ENCODE measurements at regions not wholly inside any gene's neighbourhood (a gene's known extent, or its start where the extent isn't known, plus 50 kb on each side); places are given as distances from the start of the nearest gene placed in this dataset.
A peak's percentile ranks its signal among the peaks of the same experiment; 100 is the strongest.

DNA sequence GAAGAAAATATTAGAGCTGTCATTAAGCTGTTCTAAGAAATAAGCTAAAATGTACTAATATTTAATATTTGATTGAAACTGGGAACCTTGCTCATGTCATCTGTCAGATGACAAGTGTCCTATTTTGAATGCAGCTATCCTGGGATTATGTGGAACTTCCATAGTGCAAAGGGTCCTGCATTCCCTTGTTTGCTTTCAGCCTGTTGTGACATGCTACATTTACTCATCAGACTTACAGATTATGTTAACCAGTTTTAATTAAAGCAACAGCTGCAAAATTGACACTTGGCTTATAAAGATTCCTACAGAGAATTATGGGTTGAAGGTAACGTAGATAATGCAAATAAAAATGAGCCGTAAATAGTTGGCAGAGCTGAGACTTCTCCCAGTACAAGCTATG, 458.4 kb upstream of the RGS6 start:
- DNase-seq = no peak

DNA sequence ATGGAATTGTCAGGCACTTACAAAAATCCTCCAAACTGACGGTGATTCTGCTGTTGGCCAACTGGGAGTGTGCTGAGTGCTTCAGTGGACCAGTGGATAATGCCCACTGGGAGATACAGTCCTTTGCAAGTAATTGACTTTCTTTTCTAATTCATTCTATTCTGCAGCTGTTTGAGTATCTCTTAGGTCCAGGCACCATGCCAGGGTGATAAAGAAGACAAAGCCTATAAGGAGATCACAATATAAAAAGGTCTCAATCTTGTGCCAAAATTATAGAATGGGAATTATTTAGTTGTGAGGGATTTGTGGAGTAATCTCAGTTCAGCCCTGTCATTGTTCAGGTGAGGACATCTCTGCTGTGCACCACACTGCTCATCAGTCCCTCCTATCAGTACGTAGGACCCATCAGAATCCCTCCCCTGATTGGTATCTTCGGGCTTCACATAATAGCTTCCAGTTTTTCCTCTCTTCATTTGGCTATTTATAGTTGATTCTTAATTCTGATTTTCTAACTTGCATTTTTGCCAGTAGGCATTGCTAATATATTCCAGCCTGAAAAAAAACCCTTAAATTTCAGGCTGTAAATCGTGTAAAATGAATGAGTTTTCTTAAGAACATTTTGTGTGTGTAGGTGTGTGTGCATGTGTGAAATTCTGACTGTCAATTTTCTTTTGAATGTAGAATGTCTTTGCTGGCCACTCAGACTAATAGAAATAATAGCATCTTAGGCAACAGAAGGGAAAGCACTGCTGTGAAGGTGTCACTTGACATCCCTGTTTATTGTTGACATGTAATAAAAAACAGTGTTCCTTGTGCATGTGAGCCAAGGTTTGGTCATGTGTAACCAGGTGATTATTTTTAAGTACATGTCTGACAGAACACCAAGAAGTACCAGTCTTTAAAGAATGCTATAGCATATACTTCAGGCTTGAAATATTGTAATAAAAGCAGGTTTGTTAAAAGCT, 457.6 kb upstream of the RGS6 start:
- peak; percentile 37 for DNase-seq

DNA sequence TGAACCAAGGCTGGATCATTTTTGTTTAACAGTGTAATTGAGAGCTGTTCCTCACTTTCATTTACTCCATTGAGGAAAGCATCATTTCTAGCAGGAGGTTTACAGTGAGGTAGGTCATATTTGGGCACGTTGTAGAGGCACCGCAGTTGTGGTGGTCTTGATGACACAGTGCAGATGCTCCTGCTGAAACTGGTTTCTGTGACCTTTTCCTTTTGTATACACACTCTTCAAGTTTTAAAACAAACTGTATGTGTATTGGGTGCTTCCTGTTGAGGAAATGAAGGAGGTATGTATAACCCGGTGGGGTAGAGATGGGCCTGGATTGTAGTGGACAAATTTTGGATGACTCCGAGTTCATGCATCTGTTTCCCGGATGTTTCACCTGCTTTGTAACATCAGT, 456.3 kb upstream of the RGS6 start:
- DNase-seq = no peak

DNA sequence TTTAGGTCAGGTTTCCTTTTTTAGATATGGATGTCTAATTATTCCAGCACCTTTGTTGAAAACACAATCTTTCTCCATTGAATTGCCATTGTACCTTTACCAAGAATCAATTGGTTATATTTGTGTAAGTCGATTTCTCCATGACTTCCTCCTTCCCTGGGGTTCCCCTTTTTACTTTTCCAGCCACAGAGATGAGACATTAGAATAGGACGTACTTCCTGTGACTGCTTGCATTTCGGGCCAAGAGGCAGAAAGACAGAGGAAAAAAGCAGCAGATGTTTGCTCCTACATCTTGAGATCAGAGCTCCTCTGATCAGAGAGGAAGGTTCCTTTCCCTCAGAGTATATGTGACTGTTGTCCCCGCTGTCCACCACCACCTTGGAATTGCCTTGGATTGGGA, 453.7 kb upstream of the RGS6 start:
- DNase-seq = no peak

DNA sequence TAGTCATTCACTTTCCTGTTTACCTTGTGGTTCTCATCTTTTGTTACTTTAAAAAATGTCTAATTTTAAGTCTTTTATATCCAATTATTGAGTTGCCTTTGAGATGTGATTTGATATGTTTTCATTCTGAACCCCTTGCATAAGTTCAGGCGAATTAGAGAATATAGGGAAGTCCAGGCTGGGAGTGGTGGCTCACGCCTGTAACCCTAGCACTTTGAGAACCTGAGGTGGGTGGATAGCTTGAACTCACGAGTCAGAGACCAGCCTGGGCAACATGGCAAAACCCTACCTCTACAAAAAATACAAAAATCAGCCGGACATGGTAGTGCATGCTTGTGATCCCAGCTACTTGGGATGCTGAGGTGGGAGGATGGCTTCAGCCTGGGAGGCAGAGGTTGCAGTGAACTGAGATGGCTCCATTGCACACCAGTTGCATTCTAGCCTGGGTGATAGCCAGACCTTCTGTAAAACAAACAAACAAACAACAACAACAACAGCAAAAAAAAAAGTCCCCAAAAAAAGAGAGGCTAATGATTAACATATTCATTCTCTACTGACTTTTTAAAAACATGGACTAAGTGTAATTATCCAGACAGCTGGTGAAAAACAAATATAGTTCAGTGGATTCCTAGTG, 451.1 kb upstream of the RGS6 start:
- no peak for DNase-seq

DNA sequence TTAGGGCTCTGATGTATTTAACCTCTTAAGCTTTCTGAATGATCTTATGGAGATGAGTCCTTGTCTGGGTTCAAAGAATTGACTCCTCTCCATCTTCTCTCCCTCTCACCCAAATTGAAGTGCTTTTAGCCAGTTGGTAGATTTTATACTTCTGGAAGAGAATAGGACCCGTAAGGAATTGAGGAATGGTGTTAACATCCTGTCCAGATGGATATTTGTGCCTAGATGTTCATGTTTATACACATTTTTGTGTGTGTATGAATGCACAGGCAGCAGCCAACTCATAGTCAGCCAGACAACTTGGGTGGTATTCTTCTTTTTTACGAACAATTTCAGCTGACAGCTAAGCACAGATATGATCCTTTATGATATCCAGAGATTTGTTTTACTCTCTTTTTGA, 449.6 kb upstream of the RGS6 start:
- DNase-seq = no peak

DNA sequence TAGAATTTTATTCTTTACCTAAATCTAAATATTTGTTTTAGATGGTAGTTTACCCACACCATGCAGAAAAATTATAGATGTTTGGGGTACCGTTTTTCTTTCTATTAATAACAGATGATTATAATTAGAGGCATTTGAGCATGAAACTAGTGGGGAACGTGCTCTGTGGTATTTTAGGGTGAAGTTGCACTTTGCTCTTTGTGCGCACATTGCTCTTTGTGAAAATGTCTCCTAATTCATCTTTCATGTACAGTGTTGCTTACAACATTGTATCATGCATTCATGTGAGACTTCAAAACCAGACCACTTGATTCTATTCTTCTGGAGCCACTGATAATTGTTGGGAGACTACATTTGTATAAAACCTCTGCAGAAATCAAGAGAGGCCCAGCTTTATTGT, 449.1 kb upstream of the RGS6 start:
- no peak for DNase-seq

DNA sequence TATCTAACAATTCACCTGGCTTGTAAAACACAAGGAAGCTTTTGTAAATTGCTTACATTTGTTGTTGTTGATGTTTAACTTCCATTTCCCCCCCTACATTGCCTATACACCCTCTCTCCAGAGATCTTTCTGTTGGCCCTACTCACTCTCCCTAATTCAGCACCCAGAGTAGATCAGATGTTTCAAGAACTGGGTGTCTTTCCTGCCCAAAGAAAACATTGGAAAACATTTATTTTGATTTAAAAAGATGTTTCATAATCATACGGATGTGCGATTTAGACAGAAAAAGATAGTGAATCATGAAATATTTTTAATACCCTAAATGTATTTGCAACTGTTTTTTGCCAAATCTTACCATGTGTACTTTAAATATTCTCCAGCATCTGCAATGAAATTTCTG, 446.4 kb upstream of the RGS6 start:
- no peak for DNase-seq

DNA sequence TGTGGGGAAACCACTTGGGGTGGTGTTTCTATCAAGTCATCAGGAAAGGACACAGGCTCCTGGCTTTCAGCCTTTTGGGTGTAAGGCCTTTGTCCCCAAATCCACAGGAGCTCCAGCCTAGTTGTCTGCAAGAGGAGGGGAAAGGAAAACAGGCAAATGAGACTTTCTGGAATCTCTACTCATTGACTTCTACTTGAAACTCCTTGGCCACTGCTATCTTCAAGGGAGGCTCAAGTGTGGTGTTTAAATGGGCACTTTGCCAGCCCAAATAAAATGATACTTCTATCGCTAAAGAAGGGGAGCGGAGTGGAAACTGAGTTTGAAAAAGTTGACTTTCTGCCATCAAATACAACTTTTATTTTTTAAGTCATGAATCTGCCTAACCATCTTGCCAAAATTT, 445.9 kb upstream of the RGS6 start:
- DNase-seq = no peak

DNA sequence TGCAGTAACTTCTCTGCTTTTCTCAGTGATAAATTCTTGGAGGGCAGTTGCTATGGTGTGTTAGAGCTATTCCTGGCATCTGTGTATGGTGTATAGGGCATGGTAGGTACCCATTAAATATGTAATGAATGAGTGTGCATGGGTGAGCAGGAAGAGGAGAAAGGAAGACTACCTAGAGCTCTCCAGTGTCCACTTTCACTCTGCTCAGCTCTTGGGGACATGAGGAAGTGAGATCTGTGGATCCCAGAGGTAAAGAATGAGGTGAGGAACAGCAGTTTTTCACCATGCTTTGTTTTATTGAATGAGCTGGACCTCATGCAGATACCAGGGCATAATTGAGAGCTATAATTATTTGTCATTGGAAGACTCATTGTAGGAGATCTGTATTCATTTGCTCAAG, 444.8 kb upstream of the RGS6 start:
- DNase-seq = no peak

DNA sequence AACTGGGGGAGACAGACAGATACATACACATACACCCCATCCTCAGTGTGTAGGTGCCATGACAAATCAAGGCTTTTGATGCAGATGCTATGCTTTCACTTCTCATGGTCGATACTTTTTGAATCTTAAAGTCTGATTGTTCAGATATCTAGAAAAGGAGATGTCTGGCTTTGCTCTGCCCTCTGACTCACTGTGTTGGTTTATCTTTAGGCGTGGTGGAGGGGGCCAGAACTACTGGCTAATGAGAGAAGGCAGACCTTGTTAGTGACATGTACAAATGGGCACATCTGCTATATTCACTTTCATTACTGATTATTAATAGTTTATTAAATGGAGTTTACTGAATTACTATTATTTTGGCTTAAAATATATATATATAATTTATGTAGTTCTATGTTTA, 444.3 kb upstream of the RGS6 start:
- no peak for DNase-seq

DNA sequence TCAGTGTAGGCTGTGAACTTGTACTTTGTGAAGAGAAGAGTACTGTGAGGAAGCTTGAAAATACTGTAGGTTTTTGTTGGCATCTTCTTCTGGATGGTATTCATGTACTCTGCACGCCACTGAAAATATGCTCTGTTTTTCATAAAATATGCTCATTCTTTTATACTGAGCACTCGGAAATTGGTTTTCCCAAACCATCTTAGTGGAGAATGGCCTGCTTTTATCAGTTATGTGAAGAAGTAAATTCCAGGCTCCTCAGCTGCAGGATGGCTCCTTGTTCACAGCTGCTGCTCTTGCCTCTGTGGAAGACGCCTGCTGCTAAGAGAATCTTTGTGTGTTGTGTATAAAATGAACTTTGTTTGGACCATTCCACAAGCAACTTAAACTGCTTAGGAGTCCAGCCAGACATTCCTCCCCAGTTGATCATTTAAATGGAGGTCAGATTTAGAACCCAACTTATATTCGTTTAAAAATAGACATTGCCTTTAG, 443.5 kb upstream of the RGS6 start:
- DNase-seq = no peak

DNA sequence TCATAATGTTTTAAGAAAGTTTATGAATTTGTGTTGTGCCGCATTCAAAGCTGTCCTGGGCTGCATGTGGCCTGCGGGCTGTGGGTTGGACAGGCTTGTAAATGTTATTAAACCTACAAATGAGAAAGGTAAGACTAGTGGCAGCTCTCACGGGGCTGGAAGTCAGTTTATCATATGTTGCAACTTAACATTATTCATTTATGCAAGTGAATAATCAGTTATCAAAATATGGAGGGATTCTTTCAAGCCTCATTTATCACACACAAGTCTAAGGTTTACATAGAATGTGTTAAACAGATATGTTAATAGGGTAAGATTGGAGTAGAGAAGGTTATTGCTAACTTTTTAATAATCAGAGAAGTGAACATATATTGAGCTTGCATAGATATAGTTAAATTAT, 442.5 kb upstream of the RGS6 start:
- no peak for DNase-seq

DNA sequence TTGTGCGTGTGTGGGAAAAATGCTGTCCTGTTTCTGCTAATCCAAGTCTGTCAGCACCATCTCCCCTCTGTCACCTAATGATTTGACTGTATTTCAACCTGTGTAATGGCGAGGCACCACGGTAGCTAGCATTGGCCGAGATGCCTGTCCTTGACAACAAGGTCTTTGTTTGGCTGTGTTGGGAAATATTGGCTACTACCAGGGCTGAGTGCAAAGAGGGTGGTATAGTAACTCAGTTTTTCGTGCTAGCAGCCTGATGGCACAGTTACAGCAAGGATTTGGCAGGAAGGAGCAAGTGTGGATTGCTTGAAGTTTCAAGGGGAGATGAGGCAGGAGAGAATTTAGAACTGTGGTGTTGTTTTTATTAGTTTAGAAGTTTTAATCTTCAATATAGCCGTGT, 440.3 kb upstream of the RGS6 start:
- DNase-seq = no peak

DNA sequence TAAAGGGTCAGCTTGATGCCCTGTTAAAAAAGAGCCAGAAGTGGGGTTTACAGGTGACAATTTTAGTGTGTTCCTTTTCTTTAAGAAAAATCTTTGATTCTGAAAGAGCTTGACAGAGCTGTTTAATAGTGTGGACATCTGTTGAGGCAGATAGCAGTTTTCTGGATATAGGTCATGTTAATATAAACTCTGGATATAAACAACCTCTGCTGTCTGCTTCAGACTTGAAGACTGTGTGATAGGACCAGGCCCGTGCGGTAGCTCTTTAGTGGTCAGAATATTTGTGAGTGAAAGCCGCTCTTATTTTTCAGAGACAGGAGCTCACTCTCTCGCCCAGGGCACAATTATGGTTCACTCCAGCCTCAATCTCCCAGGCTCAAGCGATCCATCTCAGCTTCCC, 439.9 kb upstream of the RGS6 start:
- DNase-seq = no peak

DNA sequence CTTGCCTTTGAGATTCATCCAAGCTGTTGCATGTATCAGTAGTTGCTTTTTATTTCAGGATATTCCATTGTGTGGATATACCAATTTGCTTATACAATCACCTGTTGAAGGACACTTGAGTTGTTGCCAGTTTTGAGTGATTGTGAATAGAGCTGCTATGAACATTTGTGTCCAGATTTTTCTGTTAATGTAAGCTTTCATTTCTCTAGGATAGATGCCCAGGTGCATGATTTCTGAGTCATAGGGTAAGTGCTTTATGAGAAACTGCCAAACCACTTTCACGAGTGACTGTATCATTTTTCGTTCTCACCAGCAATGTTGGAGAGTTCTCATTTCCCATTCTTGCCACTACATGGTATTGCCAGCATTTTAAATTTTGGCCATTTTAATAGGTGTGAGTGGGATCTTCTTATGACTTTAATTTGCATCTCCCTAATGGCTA, 434.6 kb upstream of the RGS6 start:
- peak; percentile 48 for DNase-seq

DNA sequence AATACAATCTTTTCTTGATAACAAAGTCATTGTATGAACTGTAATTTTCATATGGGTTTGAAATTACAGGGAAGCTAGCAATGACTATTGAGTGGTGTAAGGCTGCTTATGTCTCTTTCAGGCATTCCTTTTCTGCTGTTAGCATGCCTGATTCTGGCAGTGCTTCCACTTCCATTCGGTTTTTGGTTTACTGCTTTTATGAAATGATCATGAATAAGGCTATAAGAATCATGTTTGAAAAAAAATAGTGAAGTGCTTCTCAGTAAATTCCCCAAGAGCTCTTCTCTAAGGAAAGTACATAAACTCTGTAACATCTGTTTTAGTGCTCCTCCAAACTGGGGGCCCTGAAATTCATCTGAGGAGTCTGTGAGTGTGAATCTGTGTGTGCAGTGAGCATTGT, 434.0 kb upstream of the RGS6 start:
- DNase-seq = no peak

DNA sequence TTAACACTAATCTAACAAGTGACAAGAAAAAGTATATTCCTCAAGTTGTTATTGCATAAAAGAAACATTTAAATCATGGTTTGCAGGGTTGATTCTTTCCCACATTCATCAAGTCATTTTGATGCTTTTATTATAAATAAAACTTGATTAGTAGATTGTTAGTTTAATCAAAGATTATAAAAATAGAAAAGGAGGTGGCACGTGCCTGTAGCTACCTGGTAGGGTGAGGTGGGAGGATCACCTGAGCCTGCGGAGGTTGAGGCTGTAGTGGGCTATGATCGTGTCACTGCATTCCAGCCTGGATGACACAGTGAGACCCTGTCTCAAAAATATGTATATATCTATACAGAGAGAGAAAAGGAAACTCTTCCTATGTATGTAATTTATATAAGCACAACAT, 433.2 kb upstream of the RGS6 start:
- DNase-seq = no peak

DNA sequence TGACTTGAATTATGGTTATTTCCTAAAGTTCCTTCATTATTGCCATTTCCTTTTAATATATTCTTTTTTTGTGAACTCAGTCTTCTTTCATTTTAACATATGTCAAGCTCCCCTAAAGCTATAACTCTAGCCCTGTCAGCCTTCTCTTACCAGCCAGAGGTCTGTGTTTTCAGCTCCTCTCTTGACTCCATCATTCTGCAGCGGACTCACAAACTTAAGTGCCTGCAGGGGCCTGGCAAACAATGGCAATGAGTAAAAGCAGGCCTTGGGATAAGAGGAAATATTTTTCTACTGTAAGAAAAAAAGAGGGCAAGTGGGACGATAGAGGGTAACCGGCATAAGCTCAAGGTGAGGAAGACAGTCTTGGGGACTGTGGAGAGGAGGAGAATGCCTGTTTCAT, 424.5 kb upstream of the RGS6 start:
- no peak for DNase-seq

DNA sequence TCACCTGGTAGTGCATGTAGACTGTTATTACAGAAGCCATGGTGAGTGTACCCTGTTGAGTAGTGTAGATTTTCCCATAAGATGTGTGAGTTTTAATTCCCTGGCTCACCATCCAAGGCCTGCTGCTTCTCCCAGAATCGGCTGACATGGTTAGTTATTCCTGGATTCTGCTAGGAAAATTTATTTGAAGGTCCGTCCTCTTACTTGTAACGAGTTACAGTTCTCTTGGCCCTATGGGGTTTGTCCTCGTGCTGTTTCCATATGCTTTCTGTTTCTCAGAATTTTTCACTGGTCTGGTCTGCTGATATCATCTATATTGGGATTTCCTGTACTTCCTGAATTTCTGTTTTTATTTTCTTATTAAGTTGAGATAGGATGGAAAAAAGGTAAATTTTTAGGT, 423.3 kb upstream of the RGS6 start:
- DNase-seq = no peak

DNA sequence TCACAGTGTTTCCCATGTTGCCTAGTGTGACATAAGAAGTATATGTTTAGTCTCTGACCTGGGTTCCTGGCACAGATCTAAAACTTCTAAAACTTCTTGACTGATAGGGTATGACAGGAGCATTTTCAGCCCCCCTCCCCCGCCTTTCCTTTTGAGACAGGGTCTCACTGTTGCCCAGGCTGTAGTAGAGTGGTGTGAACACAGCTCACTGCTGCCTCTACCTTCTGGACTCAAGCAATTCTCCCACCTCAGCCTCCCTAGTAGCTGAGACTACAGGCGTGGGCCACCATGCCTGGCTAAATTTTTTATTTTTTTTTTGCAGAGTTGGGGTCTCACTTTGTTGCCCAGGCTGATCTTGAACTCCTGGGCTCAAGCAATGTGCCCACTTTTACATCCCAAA, 421.1 kb upstream of the RGS6 start:
- no peak for DNase-seq

DNA sequence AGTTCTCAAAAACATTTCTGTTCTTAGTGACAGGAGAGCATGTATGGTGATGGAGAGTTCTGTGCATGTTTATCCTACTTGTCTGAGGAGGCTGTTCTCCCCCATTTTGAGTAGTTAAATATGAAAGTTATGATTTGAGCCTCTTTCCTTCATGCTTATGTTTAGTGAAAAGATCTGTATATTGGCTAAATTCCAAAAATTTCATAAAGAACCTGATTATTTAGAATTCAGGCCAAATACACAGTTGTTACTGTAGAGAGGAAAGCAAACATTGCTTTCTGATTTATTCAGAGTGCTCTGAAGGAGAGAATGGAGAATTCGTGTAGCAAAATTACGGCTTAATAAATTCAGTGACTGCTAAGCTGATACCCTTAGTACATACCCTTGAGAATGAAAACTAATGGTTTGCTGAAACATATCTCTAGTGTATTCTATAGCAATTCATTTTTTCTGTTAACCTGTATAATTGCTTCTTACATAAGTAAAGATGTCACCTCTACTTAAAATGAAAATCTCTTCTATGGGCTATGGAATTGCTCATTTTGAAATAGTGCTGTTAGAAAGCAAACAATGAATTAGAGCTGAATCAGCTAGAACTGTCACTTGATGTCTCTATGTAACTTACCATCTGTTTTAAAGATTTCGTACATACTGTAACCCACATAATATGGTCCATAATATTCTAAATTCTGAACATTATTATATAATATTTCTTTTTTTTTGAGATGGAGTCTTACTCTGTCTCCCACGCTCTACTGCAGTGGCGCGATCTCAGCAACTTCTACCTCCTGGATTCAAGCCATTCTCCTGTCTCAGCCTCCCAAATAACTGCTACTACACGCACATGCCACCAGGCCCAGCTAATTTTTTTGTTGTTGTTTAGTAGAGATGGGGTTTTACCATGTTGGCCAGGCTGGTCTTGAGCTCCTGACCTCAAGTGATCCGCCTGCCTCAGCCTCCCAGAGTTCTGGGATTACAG, 417.0 kb upstream of the RGS6 start:
- DNase-seq = no peak
